NCI-H510A (cell line): ENCODE measurements at regions not wholly inside any gene's neighbourhood (a gene's known extent, or its start where the extent isn't known, plus 50 kb on each side); places are given as distances from the start of the nearest gene placed in this dataset.

Source experiments
- DNase-seq: peaks from one replicate; lab custom pipeline; 2025; lab: John Stamatoyannopoulos, UW

- no peak for DNase-seq
Measured at GRCh38 chr13:59452189-59452890, 711.4 kb downstream of the DIAPH3 start.

- DNase-seq = no peak
Measured at GRCh38 chr13:59458908-59459579, 704.7 kb downstream of the DIAPH3 start.

DNA sequence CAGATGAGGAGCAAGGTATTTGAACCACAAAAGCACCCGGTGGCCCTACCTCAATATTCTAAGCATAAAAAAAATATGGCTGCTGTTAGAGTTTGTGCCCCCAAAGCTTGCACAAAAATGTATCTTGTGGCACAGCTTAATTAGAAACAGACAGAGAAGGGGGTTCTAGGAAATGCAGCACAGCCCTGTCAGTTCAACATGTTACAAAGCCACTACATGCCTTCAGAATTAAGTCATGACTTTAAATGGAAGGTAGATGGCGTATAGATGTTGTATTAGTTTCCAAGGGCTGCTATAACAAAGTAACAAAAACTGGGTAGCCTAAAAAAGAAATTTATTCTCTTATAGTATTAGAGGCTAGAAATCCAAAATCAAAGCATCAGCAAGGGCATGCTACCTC lies 703.8 kb downstream of the DIAPH3 start:
- DNase-seq = no peak

DNA sequence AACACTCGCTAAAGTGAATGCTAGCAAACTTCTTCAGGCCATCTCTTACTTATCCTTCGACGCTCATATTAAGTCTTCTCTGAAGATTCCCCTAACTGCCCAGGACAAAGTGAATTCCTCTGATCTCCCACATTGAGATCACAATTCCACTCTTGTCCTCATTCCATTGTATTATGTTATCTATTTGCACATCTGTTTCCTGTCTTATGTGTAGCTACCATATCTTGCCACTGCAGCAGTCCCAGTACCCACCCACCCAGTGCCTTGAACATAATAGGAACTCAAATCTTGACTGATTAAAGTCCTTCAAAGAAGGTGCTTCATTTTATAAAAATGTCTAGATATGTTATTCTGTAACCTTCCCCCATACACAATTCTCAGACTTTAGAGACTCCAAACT lies 702.3 kb downstream of the DIAPH3 start:
- DNase-seq = no peak

- DNase-seq = no peak
Measured at GRCh38 chr13:59463023-59463422, 700.7 kb downstream of the DIAPH3 start.

- no peak for DNase-seq
Measured at GRCh38 chr13:59464926-59465325, 698.8 kb downstream of the DIAPH3 start.

- no peak for DNase-seq
Measured at GRCh38 chr13:59468396-59468795, 695.3 kb downstream of the DIAPH3 start.

GRCh38 chr13:59471106-59471505 lies 692.6 kb downstream of the DIAPH3 start:
- no peak for DNase-seq

DNA sequence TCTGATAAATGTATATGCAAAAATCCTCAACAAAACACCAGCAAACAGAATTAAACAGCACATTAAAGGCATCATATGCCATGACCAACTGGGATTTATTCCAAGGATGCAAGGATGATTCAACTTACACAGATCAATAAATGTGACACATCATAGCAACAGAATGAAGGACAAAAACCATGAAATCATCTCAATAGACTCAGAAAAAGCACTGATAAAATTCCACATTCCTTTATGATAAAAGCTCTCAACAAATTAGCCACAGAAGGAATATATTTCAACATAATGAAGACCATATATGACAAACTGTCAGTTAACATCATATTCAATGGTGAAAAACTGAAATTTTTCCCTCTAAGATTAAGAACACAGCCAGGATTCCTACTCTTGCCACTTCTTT lies 691.6 kb downstream of the DIAPH3 start:
- no peak for DNase-seq

DNA sequence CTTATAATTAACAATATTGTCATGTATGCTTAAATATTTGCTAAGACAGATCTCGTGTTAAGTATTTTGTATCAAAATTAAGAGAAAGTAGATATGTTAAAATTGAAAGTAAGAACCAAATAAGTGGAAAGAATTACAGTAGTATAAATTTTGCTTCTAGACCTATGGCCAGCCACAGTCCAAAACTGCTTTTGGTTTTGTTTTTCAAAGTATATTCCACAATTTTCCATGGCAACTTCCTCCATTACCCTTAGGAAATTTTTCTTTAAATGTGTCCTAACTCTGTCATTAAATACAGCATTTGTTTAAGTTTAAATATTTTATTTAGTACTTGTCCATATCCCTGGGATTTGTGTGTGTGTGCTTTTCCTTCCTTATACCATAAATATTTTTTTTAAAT lies 689.0 kb downstream of the DIAPH3 start:
- DNase-seq = no peak

DNA sequence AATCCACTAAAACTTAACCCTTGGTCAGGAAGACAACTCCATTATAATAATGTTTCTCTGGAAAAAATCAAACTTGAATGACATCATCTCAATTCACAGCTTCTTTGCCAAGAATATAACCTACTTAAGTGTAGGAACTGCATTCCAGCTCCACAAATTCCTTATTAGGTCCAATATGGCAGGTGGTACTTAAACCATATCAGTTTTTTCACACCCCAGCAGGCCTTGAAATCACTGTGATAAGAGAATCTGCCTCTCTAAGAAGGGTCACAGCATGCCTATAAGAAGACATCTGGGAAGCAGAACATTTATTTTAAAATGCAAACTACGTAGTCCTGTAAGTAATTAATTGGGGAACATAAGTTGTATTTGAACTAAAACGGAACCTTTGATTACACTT lies 687.8 kb downstream of the DIAPH3 start:
- DNase-seq = no peak

- no peak for DNase-seq
Measured at GRCh38 chr13:59476366-59476765, 687.4 kb downstream of the DIAPH3 start.

DNA sequence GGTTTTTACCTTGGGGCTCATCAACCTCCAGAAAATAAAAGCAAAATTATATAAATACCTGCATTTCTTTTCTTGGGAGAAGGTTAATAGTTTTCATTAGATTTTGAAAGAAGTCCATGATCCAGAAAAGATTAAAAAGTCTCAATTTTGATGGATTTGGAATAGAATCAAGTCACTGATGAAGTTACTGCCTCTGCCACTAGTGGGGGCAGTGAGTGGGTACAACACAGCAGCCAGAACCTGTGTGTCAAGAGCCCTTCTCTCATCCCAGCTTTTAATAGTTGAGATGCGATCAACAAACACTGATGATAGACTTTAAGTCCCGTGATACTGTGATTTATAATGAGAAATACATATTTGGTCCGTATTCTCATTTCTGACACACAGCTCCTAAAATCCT lies 686.7 kb downstream of the DIAPH3 start:
- no peak for DNase-seq

- DNase-seq = no peak
Measured at GRCh38 chr13:59478908-59479307, 684.8 kb downstream of the DIAPH3 start.

- no peak for DNase-seq
Measured at GRCh38 chr13:59479629-59480028, 684.1 kb downstream of the DIAPH3 start.

- DNase-seq = no peak
Measured at GRCh38 chr13:59480396-59481259, 683.1 kb downstream of the DIAPH3 start.

DNA sequence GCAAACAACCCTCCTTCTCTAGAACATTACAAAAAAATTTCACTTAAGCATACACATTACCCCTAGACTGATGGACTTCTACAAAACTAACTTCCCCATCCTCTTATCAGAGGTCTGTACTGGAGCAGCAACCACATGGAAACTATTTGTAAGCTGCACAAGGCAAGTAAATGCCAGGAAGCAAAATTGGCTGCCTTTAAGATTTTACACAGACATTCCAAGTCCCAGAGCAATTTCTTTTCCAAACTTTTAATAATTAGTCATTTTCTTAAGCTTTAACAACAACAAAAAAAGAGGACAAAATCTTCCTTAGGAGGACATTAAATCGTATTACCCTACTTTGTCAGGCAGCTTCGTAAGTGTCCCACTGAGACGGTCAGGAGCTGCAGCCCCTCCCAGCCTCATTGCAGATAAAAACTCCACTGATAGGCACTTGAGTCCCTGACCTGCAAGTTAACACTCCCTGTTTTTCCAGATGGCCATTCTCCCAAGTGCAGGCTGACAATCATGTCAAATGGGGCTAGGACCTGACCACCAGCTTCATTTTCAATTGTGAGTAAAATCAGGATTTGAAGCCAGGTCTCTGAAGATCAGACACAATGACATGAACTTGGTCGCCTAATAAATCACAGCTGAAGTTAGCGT lies 680.1 kb downstream of the DIAPH3 start:
- no peak for DNase-seq

DNA sequence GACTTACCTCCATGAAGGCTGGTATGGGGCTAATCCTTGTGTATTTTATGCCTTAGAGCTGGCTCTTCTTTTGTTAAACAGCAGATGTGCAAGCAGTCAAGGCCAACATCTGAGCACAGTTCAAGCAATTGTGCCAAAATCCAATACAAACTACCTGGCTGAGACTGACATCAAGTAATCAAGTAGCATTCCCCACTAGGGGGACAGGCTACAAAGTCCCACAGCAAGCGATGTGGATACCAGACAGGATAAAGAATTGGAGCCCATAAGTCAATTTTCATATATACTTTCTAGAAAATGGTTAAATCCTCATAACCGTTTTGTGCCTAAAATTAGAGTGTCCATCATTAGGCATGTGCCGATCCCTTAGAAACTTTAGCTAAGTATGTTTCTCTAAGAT lies 675.8 kb downstream of the DIAPH3 start:
- DNase-seq = no peak

GRCh38 chr13:59488436-59488835 lies 675.3 kb downstream of the DIAPH3 start:
- no peak for DNase-seq

GRCh38 chr13:59490651-59491050 lies 673.1 kb downstream of the DIAPH3 start:
- DNase-seq = no peak

DNA sequence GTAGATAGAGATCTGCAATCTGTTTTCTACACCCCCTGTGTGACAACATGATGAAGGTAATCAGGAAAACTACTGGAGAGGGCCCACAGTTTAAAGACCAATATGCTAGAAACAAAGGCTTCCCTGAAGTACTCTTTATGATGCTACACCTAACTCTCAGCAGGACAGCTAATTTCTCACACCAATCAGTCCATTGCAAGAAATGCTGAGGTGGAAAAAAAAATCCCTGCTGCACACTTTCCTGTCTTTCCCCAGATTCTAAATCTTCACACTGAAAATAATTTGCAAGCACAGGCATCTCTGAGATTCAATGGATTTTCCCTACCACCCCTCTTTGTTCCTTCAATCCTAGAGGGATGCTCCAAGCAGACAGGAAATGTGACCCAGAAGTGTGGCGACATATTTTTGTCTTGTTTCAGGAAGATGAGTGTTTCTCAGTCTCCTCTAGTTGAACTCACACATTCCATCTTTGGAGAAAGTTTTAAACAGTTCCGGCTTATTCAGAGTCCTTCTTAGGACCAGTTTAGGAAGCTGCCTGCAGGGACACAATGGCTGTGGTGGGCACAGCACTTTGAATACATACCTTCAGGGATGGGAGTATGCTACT lies 671.6 kb downstream of the DIAPH3 start:
- DNase-seq = no peak

DNA sequence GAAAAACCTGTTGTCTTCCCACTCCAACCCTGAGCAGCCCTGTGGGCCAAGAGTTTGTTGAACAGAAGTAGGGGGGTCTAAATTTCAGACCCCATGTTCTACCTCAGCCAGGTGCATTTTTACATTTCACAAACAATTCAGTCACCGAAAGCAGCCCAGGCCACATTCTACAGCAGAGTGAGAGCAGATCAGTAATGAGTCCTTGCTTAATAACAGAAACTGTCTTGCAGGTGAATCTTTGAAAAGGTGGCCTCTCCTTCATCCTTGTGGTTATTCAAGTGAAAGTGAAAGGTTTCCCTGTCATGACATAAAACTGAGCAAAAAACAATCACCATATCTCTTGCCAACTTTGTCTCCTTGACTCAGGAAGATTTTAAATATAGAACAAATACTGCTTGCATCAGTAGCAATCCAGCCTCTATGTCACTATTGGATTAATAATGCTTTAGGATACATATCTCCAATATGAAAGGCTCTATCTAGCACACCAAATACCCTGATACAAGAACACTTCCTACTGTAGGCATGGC lies 670.2 kb downstream of the DIAPH3 start:
- DNase-seq = no peak
